Activated naive CD4-positive, alpha-beta T cell treated with Interleukin-2 at 50 U/mL for 16 hours (primary cell): ENCODE measurements at regions not wholly inside any gene's neighbourhood (a gene's known extent, or its start where the extent isn't known, plus 50 kb on each side); places are given as distances from the start of the nearest gene placed in this dataset.

Source experiments
- DNase-seq: peaks from one replicate; pipeline ENCODE4 v3.0.0-alpha.2; 2020

- DNase-seq: no peak
Measured at GRCh38 chr5:159725475-159725874, 190.8 kb upstream of the ADRA1B start.

GRCh38 chr5:159727167-159727566 is 189.1 kb upstream of the ADRA1B start:
- DNase-seq: no peak

- DNase-seq: no peak
Measured at GRCh38 chr5:159730285-159730684, 186.0 kb upstream of the ADRA1B start.

GRCh38 chr5:159732220-159732619 is 184.1 kb upstream of the ADRA1B start:
- DNase-seq: no peak

GRCh38 chr5:159734366-159734765 is 181.9 kb upstream of the ADRA1B start:
- no peak for DNase-seq

GRCh38 chr5:159735036-159735435 is 181.2 kb upstream of the ADRA1B start:
- no peak for DNase-seq

- no peak for DNase-seq
Measured at GRCh38 chr5:159735749-159736660, 180.3 kb upstream of the ADRA1B start.

GRCh38 chr5:159736844-159737243 is 179.4 kb upstream of the ADRA1B start:
- no peak for DNase-seq

- no peak for DNase-seq
Measured at GRCh38 chr5:159737263-159737662, 179.0 kb upstream of the ADRA1B start.

GRCh38 chr5:159741829-159742322 is 174.4 kb upstream of the ADRA1B start:
- DNase-seq: no peak

GRCh38 chr5:159743234-159743633 is 173.0 kb upstream of the ADRA1B start:
- DNase-seq: no peak

- no peak for DNase-seq
Measured at GRCh38 chr5:159746707-159747106, 169.6 kb upstream of the ADRA1B start.

- DNase-seq: no peak
Measured at GRCh38 chr5:159749146-159749545, 167.1 kb upstream of the ADRA1B start.

- DNase-seq: no peak
Measured at GRCh38 chr5:159750226-159750625, 166.1 kb upstream of the ADRA1B start.

GRCh38 chr5:159751459-159751858 is 164.8 kb upstream of the ADRA1B start:
- DNase-seq: no peak

- DNase-seq: no peak
Measured at GRCh38 chr5:159752622-159753275, 163.5 kb upstream of the ADRA1B start.

- no peak for DNase-seq
Measured at GRCh38 chr5:159758189-159758588, 158.1 kb upstream of the ADRA1B start.

- no peak for DNase-seq
Measured at GRCh38 chr5:159759791-159760290, 156.4 kb upstream of the ADRA1B start.

GRCh38 chr5:159762921-159763320 is 153.4 kb upstream of the ADRA1B start:
- DNase-seq: no peak

GRCh38 chr5:159763562-159763961 is 152.7 kb upstream of the ADRA1B start:
- DNase-seq: no peak

GRCh38 chr5:159764283-159765134 is 151.8 kb upstream of the ADRA1B start:
- DNase-seq: no peak

GRCh38 chr5:159765135-159765433 is 151.2 kb upstream of the ADRA1B start:
- no peak for DNase-seq
